22Rv1 (cell line): ENCODE measurements at regions not wholly inside any gene's neighbourhood (a gene's known extent, or its start where the extent isn't known, plus 50 kb on each side); places are given as distances from the start of the nearest gene placed in this dataset.

ENCODE experiments used
- ZFX ChIP-seq: fragments of 450-650 bp; IDR thresholded peaks from 2 replicates; pipeline ENCODE4 v1.6.1; 2017; ENCODE audit warnings: antibody characterized with exemption, borderline replicate concordance
- TF ChIP-seq, protein P1 (sequence below): fragments of 450-650 bp; IDR thresholded peaks from 2 replicates; pipeline ENCODE4 v1.5.1; 2017; ENCODE audit warnings: mild to moderate bottlenecking

DNA sequence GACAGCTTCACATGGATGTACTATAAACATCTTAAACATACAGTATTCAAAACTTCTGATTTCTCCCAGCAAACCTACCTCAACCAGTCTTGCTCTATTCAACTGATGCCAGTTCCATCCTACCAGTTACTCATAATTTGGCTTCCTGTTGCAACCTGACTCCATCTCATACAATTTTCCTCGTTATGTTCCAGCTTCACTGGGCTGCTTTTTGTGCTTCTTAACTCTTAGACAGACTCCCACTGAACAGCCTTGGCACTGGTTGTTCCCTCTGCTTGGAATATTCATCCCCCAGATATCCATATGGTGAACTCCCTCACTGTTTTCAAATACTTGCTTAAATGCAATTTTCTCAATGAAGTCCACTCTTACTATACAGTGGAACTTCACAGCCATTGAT, 249.2 kb downstream of the AEBP2 start:
- TF ChIP-seq, protein P1, sequence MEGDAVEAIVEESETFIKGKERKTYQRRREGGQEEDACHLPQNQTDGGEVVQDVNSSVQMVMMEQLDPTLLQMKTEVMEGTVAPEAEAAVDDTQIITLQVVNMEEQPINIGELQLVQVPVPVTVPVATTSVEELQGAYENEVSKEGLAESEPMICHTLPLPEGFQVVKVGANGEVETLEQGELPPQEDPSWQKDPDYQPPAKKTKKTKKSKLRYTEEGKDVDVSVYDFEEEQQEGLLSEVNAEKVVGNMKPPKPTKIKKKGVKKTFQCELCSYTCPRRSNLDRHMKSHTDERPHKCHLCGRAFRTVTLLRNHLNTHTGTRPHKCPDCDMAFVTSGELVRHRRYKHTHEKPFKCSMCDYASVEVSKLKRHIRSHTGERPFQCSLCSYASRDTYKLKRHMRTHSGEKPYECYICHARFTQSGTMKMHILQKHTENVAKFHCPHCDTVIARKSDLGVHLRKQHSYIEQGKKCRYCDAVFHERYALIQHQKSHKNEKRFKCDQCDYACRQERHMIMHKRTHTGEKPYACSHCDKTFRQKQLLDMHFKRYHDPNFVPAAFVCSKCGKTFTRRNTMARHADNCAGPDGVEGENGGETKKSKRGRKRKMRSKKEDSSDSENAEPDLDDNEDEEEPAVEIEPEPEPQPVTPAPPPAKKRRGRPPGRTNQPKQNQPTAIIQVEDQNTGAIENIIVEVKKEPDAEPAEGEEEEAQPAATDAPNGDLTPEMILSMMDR, result no peak
- no peak for TF ChIP-seq ZFX
